ENCODE measurements at regions not wholly inside any gene's neighbourhood (a gene's known extent, or its start where the extent isn't known, plus 50 kb on each side); places are given as distances from the start of the nearest gene placed in this dataset.

GRCh38 chr3:20669184-20669583, 483.2 kb upstream of the SGO1 start:
- no peak for TF ChIP-seq CTCF (IDR thresholded peaks at IDR 0.05)
- TF ChIP-seq POLR2A (IDR thresholded peaks at IDR 0.05), result no peak
- TF ChIP-seq EP300 (IDR thresholded peaks at IDR 0.05), result no peak
